GM21360 (cell line): ENCODE measurements at regions not wholly inside any gene's neighbourhood (a gene's known extent, or its start where the extent isn't known, plus 50 kb on each side); places are given as distances from the start of the nearest gene placed in this dataset.

Experiments used
- ATAC-seq: cut with Tn5 transposase; IDR thresholded peaks from one replicate; pipeline ENCODE4 v1.9.1; 2021; ENCODE audit warnings: mild to moderate bottlenecking, moderate library complexity; ENCODE audit not compliant: unreplicated experiment

DNA sequence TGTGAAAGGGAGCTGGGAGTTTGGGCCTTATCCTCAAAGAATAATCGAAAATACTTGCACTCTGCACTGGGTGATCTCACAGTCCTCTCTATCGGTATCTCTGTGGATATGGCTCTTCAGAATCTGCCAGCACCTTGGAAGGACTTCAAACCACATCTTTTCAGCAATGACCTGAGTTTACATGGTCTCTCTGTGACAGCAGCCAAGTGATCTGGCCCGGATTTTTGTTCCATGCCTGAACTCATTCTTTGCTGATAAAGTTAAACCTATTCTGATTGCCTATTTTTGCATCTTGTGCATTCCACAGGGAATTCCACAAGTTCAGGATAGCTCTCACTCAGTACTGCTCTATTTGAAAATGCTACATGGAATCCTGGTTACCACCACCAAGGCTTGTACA, 98.9 kb downstream of the HDGFL1 start:
- no peak for ATAC-seq

GRCh38 chr6:22668717-22669116, 99.4 kb downstream of the HDGFL1 start:
- no peak for ATAC-seq

GRCh38 chr6:22670605-22671004, 101.2 kb downstream of the HDGFL1 start:
- ATAC-seq, result no peak

DNA sequence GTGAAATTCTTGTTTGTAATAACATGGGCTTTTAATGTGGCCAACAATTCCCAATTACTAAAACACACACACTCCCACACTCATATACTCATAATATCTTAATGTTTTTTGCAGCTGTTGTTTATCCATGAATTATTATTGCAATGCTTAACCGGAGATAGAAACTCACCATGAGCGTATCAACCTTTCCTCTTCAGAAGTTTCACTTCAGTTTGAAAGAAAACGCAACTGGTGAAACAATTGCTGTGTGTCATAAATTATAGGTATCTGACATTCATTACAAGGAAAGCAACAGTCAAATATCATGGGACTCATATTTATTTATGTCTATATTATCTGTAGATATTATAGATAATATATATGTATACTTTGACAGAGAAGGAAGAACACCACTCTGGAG, 104.1 kb downstream of the HDGFL1 start:
- no peak for ATAC-seq

- no peak for ATAC-seq
These were observed 111.6 kb downstream of the HDGFL1 start for GRCh38 chr6:22680950-22681349.

- no peak for ATAC-seq
These were observed 112.4 kb downstream of the HDGFL1 start for GRCh38 chr6:22681761-22682160.

- no peak for ATAC-seq
These were observed 113.6 kb downstream of the HDGFL1 start for GRCh38 chr6:22682979-22683378.

GRCh38 chr6:22690446-22690845, 121.1 kb downstream of the HDGFL1 start:
- no peak for ATAC-seq

- no peak for ATAC-seq
These were observed 124.8 kb downstream of the HDGFL1 start for GRCh38 chr6:22694092-22694724.

DNA sequence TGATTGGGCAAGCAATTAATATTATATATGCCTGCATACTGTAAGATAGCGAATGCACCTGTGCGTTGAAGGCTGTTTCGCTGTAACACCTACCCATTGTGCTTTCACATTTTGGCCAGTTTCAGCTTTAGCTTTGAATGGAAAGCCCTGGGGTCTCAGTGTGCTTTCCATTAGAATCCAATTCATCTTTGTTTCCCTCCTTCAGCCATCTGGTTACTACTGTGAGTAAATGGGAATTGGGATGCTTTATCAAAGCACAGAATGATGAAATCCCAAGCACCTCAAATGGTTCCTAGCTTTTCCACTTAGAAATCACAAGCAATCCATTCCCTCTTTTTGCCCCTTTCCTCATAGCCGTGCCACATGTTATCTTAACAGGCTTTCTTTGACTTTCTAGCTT, 127.1 kb downstream of the HDGFL1 start:
- ATAC-seq, result no peak

GRCh38 chr6:22697306-22697705, 127.9 kb downstream of the HDGFL1 start:
- no peak for ATAC-seq

- ATAC-seq, result no peak
These were observed 129.8 kb downstream of the HDGFL1 start for GRCh38 chr6:22699151-22699550.

DNA sequence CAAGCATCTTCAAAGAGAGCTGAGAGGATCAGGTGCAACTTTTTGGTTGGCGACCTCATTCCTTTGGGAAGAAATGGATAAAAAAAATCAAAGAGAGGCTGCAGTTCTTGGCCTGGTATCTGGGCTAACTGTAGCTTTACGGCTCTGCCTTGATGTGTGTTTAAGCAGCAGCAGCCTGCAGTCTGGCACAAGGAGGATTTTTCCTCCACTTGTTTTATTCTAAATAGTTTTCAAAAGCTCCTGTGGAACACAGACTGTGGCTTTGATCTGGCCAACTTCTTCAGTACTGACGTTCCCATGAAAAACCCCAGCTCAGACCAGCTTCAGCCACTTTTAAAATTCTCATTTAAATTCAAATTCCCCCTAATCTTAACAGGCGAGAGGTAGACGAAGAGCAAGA, 137.3 kb downstream of the HDGFL1 start:
- ATAC-seq, result no peak

DNA sequence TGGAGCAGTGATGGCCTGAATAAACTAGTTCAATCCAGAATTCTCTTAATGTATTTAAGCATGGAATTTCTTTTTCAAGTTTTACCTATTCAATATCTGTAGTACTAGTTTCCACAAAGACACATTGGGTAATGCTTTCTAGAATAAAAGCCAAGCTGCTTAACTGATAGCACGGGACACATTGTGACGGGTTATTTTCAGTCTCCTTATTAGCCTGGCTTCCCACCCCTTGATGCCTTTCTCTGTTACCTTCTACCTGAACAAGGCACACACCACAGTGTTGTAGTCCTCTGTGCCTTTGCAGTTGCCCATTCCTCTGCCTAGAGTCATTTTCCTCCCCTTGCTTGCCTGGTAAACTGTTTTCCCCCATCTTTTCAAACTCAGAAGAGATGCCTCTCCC, 139.1 kb downstream of the HDGFL1 start:
- no peak for ATAC-seq

GRCh38 chr6:22709803-22710202, 140.4 kb downstream of the HDGFL1 start:
- no peak for ATAC-seq

DNA sequence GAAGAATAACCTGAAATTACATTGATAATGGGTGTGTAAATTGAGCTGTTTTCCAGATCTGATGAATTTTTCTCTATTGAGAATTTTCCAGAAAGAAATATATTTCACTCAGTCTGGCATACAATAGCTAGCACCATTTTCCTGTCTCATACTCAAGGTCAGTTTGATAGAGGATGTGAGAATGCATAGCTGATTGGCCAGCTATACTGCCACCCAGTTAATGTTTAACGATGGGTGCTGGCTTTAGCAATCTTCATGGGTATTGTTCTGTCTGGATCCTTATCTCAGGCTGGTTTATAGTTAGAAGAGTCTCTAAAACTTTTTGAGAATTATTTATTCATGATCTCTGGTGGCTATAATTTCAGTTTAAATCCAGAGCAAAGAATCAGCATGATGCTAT, 147.4 kb downstream of the HDGFL1 start:
- no peak for ATAC-seq

DNA sequence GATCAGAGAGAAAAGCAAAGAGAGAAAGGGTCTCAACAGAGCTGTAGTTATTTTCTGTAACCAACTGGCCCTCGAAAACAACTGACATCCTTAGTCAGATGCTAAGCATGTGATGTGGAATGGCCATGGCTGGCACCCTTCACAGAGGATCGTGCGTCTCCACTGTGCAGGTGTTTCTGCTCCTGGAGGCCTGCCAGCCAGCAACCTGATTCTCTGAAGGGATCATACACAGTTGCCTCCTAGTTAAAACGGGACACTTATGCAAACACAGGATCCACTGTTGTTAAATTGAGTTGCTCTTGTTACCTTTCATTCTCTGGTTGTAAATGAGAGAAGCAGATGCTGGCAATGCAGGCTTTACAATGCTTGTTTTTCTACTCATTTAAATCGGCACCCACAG, 148.5 kb downstream of the HDGFL1 start:
- ATAC-seq, result no peak

DNA sequence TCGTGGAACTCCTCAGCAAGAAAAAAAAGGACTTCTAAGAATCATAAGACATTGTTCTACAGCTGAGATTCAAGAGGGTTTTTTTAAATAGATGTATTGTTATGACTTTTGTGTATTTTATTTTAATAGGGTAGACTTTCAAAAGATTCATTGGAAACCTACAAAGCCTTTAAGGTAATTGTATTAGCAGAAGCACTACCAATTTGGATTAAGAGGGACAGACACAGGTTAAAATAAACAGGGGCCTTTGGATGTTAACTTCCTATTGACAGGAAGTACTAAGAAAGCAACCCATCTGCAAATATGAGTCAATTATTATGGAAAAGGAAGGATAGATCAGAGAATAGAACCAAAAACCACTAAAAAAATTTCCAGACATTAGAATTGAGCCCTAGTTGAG, 153.5 kb downstream of the HDGFL1 start:
- ATAC-seq, result no peak

- no peak for ATAC-seq
These were observed 157.6 kb downstream of the HDGFL1 start for GRCh38 chr6:22726966-22727365.

DNA sequence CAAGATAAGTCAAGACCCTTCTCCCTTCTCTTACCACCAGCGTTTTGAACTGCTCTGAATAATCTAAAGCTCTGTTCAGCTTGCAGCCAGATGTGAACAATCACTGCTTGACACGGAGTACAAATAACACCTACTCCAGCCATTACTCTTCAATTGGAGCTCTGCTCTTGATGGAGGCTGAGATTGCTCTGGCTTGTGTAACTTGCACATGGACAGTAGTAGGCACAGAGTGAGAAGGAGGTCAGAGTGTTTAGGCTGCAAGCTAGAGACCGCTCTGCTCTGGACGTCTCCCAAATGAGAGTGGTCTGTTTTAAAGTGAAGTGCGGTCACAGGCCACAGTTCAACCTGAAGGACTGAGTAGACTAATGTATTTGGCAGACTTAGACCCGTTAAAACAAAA, 158.3 kb downstream of the HDGFL1 start:
- ATAC-seq, result no peak

DNA sequence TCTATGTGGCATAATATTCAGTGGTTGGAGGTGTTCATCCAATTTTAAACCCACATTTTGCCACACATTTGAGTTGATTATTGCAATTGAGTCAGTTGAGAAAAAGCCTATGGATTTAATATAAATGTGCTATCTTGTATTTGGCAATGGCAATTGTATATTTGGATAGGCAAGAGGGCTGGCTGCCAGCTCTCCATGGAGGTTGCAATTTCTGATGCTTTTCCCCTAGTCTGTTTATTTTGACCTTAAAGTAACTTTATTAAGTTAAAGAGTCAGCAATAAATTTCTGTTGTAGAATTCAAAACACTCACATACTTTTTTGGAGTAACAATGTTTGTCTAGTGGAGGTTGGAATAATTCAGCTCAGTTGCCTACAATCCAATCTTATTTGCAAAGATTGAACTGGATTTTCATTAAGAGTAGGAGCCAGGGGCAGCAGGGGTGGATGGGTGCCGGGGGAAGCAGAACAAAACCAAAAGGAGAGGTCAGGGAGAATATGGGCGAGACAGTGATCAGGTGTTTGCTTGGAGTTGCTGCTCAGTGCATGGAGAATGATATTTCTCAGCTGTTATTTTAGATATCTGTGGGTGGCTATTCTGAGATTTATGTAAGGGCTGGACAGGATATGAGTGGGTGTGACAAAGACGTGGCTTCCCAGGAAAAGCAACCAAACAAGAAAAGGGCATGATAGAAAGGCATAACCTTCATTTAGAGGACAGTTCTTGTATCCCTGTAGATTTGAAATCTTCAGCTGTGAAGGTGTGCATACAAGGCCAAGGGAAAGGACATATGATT, 163.0 kb downstream of the HDGFL1 start:
- ATAC-seq, result no peak

DNA sequence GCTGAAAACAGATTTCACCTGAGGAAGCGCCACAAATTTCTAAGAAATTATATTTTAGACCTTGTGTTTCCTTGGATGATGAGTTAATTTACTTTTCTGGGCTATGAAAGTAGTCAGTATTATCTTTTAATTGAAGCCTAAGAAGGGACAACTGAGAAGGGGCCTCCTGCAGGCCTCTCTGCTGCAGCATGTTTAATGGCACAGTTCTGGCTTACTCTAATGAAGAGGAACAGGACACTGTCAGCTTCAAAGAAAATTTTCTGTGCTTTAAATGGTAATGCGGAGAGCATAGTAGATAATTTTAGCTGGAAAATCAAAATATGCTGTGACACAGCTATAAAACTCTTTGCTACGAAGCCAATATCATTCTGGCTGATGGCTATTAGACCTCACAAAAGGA, 167.4 kb downstream of the HDGFL1 start:
- ATAC-seq, result no peak

DNA sequence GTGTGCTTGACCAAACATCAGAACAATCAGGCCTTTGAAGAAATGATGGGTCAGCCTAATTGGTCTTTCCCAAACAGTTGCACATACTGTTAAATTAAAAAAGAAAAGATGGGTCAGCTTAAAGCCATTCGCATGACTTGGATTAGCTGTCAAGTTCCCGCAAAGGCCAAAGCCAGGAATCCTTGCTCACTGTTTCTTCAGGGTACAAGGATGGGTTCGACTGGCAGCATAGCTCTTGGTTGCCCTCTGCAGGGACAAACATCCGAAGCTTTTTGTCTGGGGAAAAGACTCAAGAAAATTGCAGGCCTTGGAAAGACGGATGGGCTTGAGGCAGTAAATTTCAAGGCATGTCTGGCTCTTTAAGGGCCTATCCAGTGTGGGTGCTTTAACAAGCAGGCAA, 168.0 kb downstream of the HDGFL1 start:
- no peak for ATAC-seq
